ENCODE measurements at regions not wholly inside any gene's neighbourhood (a gene's known extent, or its start where the extent isn't known, plus 50 kb on each side); places are given as distances from the start of the nearest gene placed in this dataset.

DNA sequence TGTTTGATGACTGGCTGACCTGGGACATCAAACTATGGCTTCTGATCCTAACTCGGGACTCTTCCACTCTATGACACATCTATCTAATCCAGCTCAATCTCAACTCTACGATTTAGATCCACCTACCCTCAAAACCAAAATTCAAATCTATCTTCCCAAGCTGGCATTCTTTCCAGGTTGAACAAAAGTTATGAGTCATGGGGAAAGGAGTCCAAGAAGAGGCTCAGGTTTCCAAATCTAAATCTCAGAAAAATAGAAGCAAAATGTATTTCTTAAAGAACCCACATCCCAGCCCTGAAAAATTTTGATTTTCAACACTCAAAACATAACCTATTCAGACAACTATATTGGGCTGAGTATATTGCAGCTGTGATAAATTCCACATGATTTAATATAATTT, 143.9 kb upstream of the IPO5 start:
- DNase-seq = no peak

DNA sequence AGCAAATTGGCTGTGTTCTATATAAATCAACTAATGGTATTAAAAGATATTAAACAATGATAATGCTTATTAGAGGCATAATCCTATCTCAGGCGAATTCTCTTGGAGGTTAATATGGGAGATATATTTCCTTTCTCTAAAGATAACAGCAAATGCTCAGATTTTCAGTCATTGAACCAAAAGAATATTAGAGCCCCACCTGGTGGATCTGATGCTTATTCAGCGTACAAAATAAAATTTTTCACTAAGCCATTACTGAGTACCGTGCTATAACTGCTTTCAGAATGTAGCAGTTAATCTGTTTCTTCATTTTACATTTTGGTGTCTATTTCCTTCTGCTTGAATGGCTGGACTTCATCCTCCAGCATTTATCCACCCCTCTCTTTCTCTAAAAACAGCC, 143.3 kb upstream of the IPO5 start:
- no peak for DNase-seq

DNA sequence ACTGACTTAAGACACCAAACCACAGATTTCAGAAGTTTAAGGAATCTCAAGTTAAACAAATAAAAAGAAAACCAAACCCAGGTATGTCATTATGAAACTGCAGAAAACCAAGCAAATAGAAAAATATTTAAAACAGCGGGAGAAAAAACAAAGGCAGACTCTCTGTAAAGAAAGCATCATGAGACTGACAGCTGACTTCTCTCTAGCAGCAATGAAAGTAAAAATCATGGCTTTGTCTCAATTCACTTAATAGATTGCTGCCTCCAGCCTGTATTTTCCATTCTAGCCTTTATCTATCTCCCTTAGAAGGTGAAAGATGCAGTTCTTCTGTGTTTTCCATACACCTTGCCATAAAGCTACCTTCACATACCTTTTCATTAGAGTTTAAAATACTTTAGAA, 131.1 kb upstream of the IPO5 start:
- no peak for DNase-seq

DNA sequence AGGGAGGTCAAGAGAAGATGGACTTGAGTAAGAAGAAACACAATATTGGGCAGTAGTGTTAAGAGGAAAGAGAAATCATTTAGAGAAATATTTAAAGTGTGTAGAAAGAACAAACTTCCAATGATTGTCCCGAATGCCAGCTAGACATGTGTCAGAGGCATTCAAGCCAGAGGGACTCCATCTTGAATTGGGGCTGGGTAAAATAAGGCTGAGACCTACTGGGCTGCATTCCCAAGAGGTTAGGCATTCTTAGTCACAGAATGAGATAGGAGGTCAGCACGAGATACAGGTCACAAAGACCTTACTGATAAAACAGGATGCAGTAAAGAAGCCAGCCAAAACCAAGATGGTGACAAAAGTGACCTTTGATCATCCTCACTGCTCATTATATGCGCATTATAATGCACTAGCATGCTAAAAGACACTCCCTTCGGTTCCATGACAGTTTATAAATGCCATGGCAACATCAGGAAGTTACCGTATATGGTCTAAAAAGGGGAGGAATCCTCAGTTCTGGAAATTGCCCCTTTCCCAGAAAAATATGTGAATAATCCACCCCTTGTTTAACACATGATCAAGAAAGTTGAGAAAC, 127.0 kb upstream of the IPO5 start:
- DNase-seq = no peak

DNA sequence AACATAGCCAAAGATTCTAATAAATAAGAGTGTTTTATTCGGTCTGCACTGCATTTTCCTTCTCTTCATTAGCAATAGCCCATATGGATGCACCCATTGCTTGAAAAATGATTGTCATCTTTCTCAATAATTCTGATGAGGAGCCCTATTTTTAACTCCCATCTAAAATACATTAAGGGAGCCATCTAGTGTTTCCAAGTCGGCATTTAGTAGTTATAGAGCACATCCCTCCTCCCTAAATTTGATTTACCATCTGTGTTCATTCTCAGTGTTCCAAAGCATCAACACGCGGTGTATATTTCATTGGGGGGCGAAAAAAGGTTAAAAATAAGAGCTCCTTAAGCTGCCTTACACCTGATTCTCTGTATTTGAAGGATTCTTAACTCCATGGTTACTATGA, 119.2 kb upstream of the IPO5 start:
- no peak for DNase-seq

DNA sequence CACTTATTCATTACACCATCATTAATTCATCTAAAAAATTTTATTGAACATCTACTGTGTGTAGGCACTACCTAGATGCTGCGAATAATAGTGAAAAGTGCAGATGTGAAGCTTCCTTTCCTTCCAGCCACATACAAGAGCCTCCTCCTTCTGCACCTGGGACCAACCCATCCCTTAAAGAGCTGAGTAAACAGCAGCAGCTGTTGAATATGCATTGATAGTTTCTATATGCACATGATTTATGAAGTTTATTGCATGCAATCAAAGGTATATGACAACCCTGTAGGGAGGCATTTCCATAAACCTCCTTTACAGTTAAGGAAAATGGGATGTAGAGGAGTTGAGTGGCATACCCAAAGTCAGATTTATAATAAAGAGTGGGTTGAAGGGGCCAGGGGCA, 110.3 kb upstream of the IPO5 start:
- DNase-seq = no peak

DNA sequence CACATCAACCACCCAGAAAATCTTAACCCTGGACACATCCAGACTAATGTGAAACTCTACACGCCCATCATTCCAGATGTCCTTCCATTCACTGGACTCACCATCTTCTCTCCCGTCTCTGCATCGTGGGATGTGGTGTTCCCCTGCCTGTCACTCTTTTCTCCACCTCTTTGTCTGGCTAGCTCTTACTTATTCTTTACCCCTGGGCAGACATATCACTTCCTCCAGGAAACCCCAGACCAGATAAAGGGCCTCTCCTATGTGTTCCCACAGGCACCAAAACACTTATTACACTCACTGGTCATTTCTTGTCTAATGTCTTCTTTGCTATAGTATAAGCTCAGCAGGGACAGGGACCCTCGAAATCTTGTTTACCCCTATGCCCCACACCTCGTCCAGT, 109.3 kb upstream of the IPO5 start:
- no peak for DNase-seq

DNA sequence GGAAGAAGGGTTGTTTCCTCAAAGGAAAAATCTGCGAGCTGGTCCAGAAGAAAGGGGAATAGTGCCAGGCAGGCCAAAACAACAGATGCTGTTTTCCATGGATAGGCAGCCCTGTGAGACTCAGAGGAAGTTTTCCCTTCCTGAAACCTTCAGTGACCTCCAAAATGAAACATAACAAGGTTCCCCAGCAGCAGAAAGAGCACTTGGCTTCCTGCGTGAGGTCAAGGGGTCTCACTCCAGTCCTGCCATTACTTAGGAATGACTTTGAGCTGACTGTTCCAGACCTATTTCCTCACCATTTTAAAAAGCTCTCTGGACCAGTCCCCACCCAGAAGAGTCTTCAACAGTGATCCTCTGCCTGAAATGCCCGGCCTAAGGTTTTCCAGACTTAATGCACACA, 104.6 kb upstream of the IPO5 start:
- DNase-seq = no peak

DNA sequence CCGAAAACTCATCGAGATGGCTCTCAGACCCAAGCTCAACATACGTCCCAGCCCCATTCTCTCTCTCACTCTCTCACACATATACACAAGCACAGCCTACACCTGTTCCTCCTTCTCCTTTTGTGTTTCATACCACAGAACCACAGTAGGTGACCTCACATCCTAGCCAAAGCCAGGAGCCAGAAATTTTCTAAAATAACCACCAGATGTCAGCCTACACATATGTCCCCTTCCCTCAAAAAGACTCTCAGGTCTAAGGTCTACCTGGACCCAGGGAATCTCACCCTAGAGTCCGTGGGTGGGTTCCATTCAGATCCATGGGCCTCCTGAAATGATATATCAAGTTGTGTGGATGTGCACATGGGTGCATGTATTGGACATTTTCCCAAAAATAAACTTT, 104.2 kb upstream of the IPO5 start:
- no peak for DNase-seq

DNA sequence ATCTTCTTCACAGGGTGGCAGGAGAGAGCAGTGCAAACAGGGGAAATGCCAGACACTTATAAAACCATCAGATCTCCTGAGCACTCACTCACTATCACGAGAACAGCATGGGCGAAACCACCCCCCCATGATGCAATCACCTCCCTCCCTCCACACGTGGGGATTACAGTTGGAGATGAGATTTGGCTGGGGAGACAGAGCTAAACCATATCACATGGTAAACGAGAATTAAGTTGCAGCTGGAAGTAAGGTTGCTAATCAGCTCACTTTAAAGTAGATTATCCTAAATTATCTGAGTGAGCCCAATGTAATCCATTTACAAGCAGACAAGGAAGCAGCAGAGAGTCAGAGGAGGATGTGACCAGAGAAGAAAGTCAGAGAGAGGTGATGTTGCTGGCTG, 102.2 kb upstream of the IPO5 start:
- DNase-seq = no peak

DNA sequence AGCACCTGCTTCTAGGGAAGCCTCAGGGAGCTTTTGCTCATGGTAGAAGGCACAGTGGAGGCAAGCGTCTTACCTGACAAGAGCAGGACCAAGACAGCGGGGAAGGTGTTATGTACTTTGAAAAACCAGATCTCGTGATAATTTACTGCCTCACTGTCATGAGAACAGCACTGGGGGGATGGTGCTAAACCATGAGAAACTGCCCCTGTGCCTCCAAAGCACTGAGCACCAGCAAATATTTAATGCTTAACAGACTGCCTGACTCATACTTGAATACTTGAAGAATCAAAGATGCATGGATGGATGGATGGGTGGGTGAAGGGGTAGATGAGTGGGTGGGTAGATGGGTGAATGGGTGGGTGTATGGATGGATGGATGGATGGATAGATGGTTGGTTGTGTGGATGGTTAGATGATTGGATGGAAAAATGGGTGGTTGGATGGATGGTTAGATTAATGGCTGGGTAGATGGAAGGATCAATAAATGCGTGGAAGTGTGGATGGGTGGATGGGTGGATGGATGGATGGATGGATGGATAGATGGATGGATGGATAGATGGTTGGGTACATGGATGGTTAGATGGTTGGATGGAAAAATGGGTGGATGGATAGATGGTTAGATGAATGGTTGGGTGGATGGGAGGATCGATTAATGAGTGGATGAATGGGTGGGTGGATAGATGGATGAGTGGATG, 101.1 kb upstream of the IPO5 start:
- no peak for DNase-seq

DNA sequence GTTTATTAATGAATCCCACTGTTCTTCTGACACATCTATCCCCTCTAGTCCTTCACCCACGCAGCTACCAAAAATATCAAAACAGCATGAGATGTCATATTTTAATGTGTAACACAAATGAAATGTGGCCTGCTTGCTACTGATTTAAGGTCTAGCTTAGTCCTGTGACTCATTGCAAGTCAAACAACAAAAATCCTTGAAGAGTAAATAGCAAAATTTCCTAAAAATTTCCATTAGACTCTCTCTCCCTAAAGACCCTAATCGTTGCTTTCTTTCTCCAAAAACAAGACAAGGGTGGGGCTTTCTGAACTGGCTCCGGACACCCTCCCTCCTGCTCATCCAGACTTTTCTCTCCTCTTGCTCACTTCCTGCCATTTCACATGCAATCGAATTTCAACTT, 99.9 kb upstream of the IPO5 start:
- no peak for DNase-seq

DNA sequence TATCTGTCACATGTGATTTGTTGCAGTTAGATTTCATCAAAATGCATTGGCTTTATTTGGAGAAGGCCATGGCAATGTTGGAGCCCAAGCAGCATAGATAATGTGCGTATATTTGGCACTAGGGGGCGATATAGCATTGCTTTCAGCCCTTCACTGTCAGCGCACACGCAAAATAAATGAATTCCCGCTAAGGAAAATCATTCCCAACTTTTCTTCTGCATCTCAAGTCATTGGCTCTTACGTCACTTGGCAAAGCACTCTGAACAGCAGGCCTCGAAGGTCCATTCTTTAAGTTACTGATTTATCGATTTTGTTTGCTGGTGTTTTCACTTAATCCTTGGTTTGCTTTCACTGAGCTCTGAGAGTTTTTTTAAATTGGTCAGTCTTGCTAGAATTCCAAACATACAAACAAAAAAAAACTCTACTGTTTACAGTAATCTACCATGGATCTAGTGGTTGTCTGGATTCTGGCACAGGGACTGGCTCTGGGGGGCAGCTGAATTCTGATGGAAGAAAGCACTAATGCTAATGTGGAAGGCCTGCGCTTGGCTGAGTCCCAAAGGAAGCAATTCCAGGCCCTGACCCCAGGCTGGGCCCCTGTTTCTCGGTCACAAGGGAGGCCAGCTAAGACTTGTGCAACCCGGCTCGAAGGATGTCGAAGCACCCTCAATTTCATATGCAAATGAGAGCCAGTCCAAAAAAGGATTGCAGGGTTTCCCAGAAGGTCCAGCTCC, 97.7 kb upstream of the IPO5 start:
- no peak for DNase-seq

DNA sequence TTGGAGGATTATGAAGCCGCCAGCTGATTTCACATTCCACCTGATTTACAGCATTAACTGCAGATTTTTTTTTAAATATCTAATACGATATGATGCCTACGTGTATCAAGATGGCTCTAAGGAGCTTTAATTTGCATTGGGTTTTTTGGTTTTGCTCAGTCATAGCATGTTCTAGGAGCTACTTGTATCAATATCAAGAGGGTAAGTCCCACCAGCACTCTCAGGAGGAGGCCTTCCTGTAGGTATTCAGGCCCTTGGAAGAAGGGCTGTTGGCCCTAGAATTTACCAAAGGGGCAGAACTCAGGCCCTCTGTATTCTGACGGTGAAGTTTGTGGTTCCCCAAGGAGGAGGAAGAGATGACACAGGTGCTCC, 97.2 kb upstream of the IPO5 start:
- DNase-seq = no peak

DNA sequence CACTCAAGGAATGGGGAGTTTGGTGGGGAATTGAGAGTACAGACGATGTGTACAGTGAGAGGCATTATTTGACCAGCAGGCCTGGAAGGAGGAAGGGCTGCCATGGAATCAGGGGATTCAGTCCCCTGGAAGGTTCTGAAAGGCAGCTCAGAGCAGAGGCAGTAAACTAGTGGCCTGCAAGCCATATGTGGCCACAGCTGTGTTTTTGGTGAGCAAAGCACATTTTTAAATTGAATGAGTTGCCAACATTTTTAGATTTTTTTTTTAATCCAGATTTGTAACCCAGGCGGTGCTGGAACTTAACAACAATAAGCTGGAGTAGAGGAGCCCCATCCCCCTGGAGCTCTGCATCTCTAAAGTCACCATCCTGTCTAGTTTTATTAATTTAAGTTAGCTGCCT, 95.3 kb upstream of the IPO5 start:
- DNase-seq = no peak

DNA sequence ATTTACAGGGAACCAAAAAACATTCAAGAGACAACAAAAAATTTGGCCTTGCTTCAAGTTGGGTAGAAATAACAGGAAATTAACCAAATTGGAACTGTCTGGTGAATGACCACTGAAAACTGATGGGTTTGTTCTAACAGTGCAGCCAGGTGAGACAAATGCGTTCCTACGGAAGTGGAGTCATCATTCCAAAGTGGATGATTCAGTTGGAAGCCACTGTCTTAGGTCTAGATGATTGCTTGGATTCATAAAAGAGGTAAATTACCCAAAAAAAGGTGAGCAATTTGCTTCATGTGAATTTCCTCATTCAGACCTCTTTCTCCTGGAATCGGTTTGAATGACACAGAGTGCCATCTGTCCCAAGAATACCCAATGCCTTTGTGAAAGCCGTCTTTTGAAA, 87.1 kb upstream of the IPO5 start:
- DNase-seq = no peak

DNA sequence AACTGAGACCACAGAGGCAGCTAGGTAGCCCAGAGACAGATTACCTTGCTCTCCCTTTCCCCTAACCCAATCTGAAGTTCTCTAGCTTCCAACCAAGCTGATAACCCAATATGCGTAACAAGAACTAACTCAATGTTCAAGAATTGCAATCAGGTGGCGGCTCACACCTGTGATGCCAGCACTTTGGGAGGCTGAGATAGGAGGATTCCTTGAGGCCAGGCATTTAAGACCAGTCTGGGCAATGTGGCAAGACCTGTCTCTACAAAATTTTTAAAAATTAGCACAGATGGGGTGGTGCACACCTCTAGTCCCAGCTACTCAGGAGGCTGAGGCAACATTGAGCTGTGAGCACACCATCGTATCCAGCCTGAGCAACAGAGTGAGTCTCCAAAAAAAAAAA, 86.7 kb upstream of the IPO5 start:
- no peak for DNase-seq

DNA sequence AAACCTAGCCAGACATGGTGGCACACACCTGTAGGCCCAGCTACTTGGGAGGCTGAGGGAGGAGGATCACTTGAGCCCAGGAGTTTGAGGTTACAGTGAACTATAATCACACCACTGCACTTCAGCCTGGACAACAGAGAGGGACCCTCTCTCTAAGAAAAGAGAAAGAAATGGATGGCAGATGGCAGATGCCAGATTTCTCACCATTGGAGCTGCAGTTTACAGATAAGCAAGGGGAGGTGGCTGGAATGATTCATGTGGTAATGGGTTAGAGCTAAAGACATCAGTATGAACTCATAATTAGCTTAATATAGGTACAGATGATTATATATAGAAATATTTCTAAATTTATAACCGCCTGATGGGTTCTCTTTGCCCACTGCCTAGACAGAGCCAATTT, 80.1 kb upstream of the IPO5 start:
- DNase-seq = no peak

DNA sequence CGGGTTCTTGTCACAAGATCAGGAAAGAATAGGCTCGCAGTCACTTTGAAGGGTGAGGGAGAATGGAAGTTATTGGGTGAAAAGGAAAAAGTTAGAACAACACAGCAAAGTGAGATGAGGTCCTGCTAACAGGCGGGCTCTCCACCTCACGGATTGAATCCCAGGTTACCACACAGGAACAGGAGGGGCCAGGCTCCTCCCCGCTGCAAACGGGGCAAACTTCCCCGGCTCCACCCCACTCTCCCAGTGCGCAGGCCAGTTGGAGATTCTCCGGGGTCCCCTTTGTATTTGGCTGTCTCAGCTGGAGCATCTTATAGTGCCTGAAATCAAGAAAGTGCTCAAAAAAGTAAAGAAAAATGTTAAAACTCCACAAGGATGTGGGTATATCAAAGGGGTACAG, 78.3 kb upstream of the IPO5 start:
- DNase-seq = no peak

DNA sequence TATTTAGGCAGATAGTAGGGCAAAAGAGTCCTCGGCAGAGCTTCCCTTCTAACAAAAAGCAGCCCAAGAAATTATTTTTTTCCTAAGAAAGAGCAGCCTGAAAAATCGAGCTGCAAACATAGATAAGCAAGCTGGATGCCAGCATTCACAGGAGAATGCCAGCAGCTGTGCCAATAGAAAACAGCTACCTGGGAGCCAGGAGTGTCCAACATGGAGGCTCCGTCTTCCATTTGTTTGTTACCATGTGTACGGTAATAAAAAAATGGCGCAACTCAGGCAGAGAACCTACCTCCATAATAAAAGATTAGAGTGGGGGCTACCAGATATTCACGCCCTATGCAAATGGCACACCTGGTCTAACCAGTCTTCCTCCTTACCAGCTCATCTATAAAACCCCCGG, 77.6 kb upstream of the IPO5 start:
- no peak for DNase-seq

DNA sequence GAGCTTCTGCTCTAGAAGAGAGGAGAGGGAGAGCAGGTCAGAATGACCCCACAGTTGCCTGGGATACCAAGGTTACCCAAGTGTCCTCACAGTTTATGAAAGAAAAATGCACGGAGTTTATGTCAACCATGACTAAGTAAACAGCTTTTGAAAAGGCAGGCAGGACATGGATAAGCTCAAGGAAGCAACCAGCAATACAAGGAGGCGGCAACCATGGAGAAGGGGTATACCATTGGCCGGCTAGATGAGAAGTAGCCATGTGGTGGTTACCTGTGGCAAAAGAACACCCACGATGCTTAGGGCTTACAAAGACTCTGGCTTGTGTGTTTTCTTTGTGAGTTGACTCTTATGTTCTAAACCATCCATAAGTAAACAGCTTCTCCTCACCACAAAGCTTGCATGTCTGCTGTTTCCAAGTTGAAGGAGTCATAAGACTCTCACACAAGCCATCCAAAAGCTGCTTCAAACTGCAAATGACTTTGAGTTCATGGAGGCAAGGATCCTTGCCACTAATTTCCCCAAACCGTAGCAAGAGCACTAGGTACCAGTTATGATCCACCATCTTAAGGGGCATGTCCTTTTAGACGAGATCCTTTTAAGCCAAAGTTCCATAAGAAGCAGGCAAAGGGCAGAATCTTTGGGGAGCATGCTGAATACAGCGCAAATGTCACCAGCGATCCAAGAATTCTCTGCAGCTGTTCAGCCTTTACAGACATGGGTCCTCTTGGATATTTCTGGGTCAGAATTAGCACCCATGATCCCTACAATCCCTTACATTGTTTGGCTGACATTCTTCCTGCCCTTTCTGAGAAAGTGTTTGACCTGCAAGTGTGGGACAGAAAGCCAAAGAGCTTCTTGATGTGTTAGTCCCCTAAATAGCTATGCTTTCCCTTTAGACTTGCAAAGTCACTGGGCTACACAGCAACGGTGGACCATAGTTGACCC, 74.8 kb upstream of the IPO5 start:
- no peak for DNase-seq

DNA sequence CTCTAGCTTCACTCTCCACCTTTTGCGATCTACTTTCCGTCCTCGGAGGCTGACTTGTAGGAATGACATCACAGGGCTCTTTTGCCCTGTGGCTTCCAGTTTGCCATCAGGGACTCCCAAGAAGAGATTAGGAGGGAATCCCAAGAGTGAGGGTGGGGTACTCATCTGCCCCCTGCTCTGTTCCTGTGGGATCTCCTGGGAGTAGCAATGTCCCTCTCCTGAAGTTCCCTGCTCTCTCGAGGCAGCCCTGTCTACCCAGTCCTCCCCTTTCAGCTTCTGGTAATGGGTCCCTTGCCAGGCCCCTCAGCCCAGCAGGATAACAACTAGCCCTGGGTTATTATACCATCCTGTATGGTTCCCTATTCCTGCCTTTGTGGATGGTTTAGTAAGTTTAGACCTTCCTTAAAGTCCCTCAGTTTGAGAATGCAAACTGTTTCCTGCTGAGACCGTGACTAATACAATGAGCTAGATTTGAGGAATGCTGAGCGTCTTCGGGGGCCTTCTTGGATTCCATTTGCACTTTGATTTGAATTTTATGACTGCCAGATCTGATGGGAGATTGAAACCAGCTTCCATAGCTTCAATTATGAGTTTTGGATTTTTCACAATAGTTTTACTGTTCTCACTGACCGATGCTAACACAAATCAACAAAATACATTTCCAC, 73.7 kb upstream of the IPO5 start:
- no peak for DNase-seq

DNA sequence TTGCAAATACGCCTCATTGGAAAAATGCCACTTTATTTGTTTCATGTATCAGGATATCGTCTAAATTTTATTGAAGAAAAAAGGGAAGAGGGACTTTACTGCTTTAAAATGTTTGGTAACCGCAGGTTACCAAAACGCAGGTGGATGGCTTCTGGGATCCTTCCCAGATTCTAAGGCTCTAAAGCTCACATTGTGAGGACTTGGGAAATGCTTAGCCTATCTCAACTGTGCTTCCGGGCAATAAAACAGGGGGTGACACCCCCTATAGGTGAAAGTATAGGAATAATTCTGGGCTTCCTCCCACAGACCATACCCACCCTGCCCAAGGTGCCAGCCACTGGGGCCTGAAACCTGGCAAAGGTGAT, 73.2 kb upstream of the IPO5 start:
- DNase-seq = no peak
